22Rv1 (cell line): ENCODE measurements at regions not wholly inside any gene's neighbourhood (a gene's known extent, or its start where the extent isn't known, plus 50 kb on each side); places are given as distances from the start of the nearest gene placed in this dataset.

Experiments
- H3K27ac ChIP-seq: fragments of 450-650 bp; 2 replicates; pipeline ENCODE4 v1.5.1; 2017
- CTCF ChIP-seq: fragments of 450-650 bp; IDR thresholded peaks from 2 replicates; pipeline ENCODE4 v1.5.1; 2017; ENCODE audit warnings: mild to moderate bottlenecking
- ZFX ChIP-seq: fragments of 450-650 bp; IDR thresholded peaks from 2 replicates; pipeline ENCODE4 v1.6.1; 2017; ENCODE audit warnings: antibody characterized with exemption, borderline replicate concordance

GRCh38 chr2:241924069-241924908 is 54.8 kb downstream of the RTP5 start:
- H3K27ac ChIP-seq, result no peak overlapping the region
- TF ChIP-seq CTCF, result no peak
- TF ChIP-seq ZFX, result no peak

- no peak overlapping the region for H3K27ac ChIP-seq
- no peak for TF ChIP-seq ZFX
- no peak for TF ChIP-seq CTCF
These were observed 55.4 kb downstream of the RTP5 start for GRCh38 chr2:241924909-241925250.

GRCh38 chr2:241925277-241925676 is 55.7 kb downstream of the RTP5 start:
- TF ChIP-seq CTCF (no peak), ZFX (no peak)
- no peak overlapping the region for H3K27ac ChIP-seq

GRCh38 chr2:241925821-241926441 is 56.4 kb downstream of the RTP5 start:
- H3K27ac ChIP-seq, result no peak overlapping the region
- TF ChIP-seq CTCF, result no peak
- no peak for TF ChIP-seq ZFX

- no peak overlapping the region for H3K27ac ChIP-seq
- no peak for TF ChIP-seq ZFX
- TF ChIP-seq CTCF, result no peak
These were observed 57.2 kb downstream of the RTP5 start for GRCh38 chr2:241926541-241927311.

GRCh38 chr2:241929551-241930490 is 60.3 kb downstream of the RTP5 start:
- TF ChIP-seq CTCF (no peak), ZFX (no peak)
- no peak overlapping the region for H3K27ac ChIP-seq
